WTC11 (cell line): ENCODE measurements at regions not wholly inside any gene's neighbourhood (a gene's known extent, or its start where the extent isn't known, plus 50 kb on each side); places are given as distances from the start of the nearest gene placed in this dataset.

ENCODE experiments used
- ATAC-seq: fragments of 200-7000 bp; cut with Tn5 transposase; 2 replicates; pipeline ENCODE4 v1.10.0; 2021; ENCODE audit warnings: mild to moderate bottlenecking, moderate library complexity
- CTCF ChIA-PET: fragments of 300-600 bp; sonication (Branson Sonifier 250); formaldehyde crosslinking; loops from one replicate; lab custom pipeline; 2021; ENCODE audit warnings: antibody characterized with exemption; lab: Charles Lee
- POLR2A ChIA-PET: fragments of 350-600 bp; sonication (Branson Sonifier 250); formaldehyde crosslinking; loops from one replicate; lab custom pipeline; 2021; ENCODE audit warnings: antibody characterized with exemption; lab: Charles Lee
- DNase-seq: peaks from one replicate; pipeline ENCODE4 v3.0.0; 2021; ENCODE audit warnings: low spot score
- H3K27ac Mint-ChIP-seq: 2 replicates; pipeline ENCODE4 v1.8.0; 2021; ENCODE audit warnings: mixed read lengths
- H3K27me3 Mint-ChIP-seq: 2 replicates; pipeline ENCODE4 v1.8.0; 2021; ENCODE audit warnings: low read depth, mild to moderate bottlenecking, moderate library complexity, mixed read lengths
- H3K36me3 Mint-ChIP-seq: 2 replicates; pipeline ENCODE4 v1.8.0; 2021; ENCODE audit warnings: mixed read lengths
- H3K4me1 Mint-ChIP-seq: 2 replicates; pipeline ENCODE4 v1.8.0; 2022; ENCODE audit warnings: mixed read lengths
- H3K4me3 Mint-ChIP-seq: 2 replicates; pipeline ENCODE4 v1.8.0; 2021; ENCODE audit warnings: mild to moderate bottlenecking, moderate library complexity, mixed read lengths
- H3K9me3 Mint-ChIP-seq: 2 replicates; pipeline ENCODE4 v1.8.0; 2021; ENCODE audit warnings: mixed read lengths
- AR ChIP-seq: fragments of 250-450 bp; sonication (Bioruptor Pico); IDR thresholded peaks from 2 replicates; pipeline ENCODE4 v1.9.0; 2021; ENCODE audit warnings: mild to moderate bottlenecking
- ETV6 ChIP-seq: sonication (generic); formaldehyde crosslinking; IDR thresholded peaks from 2 replicates; pipeline ENCODE4 v1.8.1; 2022; ENCODE audit warnings: mild to moderate bottlenecking, missing genetic modification reagents
- HMGXB4 ChIP-seq: sonication (generic); formaldehyde crosslinking; IDR thresholded peaks from 2 replicates; pipeline ENCODE4 v1.8.1; 2023; ENCODE audit warnings: mild to moderate bottlenecking, moderate library complexity, missing genetic modification reagents
- NFATC4 ChIP-seq: fragments of 250-450 bp; sonication (Bioruptor Pico); IDR thresholded peaks from 2 replicates; pipeline ENCODE4 v1.9.0; 2021; ENCODE audit warnings: mild to moderate bottlenecking
- NR2C2 ChIP-seq: sonication (generic); formaldehyde crosslinking; IDR thresholded peaks from 2 replicates; pipeline ENCODE4 v1.8.0; 2022; ENCODE audit warnings: mild to moderate bottlenecking, missing genetic modification reagents
- TEAD1 ChIP-seq: sonication (generic); formaldehyde crosslinking; IDR thresholded peaks from 2 replicates; pipeline ENCODE4 v1.8.0; 2022; ENCODE audit warnings: mild to moderate bottlenecking, missing genetic modification reagents
- ZNF263 ChIP-seq: sonication (generic); formaldehyde crosslinking; IDR thresholded peaks from 2 replicates; pipeline ENCODE4 v1.8.1; 2022; ENCODE audit warnings: low read depth, mild to moderate bottlenecking, moderate library complexity, missing genetic modification reagents
- ZNF416 ChIP-seq: fragments of 250-450 bp; sonication (Bioruptor Pico); IDR thresholded peaks from 2 replicates; pipeline ENCODE4 v1.9.0; 2021; ENCODE audit warnings: mild to moderate bottlenecking, inconsistent platforms
- TF ChIP-seq, protein P1 (sequence below): fragments of 250-450 bp; sonication (Bioruptor Pico); IDR thresholded peaks from 2 replicates; pipeline ENCODE4 v1.9.0; 2021; ENCODE audit warnings: mild to moderate bottlenecking
- TF ChIP-seq, protein P2 (sequence below): sonication (generic); formaldehyde crosslinking; IDR thresholded peaks from 2 replicates; pipeline ENCODE4 v1.8.1; 2022; ENCODE audit warnings: low read depth, mild to moderate bottlenecking, moderate library complexity, missing genetic modification reagents, borderline replicate concordance
- TF ChIP-seq, protein P3 (sequence below): fragments of 250-450 bp; sonication (Bioruptor Pico); IDR thresholded peaks from 2 replicates; pipeline ENCODE4 v1.9.0; 2021; ENCODE audit warnings: mild to moderate bottlenecking, borderline replicate concordance
- TF ChIP-seq, protein P4 (sequence below): sonication (generic); formaldehyde crosslinking; IDR thresholded peaks from 2 replicates; pipeline ENCODE4 v1.8.0; 2023; ENCODE audit warnings: missing genetic modification reagents, mild to moderate bottlenecking, borderline replicate concordance
- TF ChIP-seq, protein P5 (sequence below): sonication (generic); formaldehyde crosslinking; IDR thresholded peaks from 2 replicates; pipeline ENCODE4 v1.8.0; 2022; ENCODE audit warnings: mild to moderate bottlenecking, missing genetic modification reagents
- TF ChIP-seq, protein P6 (sequence below): sonication (generic); formaldehyde crosslinking; IDR thresholded peaks from 2 replicates; pipeline ENCODE4 v1.8.1; 2023; ENCODE audit warnings: mild to moderate bottlenecking, missing genetic modification reagents, borderline replicate concordance

- TF ChIP-seq, protein P1, sequence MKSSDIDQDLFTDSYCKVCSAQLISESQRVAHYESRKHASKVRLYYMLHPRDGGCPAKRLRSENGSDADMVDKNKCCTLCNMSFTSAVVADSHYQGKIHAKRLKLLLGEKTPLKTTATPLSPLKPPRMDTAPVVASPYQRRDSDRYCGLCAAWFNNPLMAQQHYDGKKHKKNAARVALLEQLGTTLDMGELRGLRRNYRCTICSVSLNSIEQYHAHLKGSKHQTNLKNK (CRISPR knock-in tag), result no peak
- TF ChIP-seq, protein P2, sequence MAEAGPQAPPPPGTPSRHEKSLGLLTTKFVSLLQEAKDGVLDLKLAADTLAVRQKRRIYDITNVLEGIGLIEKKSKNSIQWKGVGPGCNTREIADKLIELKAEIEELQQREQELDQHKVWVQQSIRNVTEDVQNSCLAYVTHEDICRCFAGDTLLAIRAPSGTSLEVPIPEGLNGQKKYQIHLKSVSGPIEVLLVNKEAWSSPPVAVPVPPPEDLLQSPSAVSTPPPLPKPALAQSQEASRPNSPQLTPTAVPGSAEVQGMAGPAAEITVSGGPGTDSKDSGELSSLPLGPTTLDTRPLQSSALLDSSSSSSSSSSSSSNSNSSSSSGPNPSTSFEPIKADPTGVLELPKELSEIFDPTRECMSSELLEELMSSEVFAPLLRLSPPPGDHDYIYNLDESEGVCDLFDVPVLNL (CRISPR knock-in tag), result no peak
Measured at GRCh38 chr2:217086718-217087117, 226.9 kb upstream of the TNP1 start (continued).

DNA sequence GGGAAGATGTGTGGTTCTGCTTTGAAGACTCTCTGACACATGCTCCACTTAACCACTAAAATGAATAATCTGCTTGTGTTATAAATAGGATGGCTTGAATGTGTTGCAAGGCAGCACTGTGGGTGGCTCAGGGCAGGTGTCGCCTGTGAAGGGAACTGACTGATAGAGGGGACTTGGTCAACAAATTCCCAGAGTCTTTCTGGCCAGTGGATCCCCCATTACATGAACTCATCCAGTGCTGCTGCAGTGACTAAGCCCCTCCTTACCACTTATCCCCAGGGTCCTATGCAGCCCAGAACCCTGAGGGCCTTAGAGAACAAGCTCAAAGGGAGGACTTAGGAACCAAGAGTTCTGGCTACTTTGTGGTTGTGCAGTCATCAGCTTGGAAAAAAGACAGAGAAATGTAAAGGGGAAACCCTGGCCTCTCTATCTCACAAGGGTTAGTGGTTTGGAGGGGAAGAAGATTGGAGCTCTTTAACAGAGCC lies 226.2 kb upstream of the TNP1 start:
- ChIA-PET CTCF (no interaction called here), POLR2A (no interaction called here)
- Mint-ChIP-seq H3K36me3 (no peaks in the 10 kb centered on the region), H3K9me3 (no peaks in the 10 kb centered on the region), H3K27me3 (no peaks in the 10 kb centered on the region), H3K4me1 (no peaks in the 10 kb centered on the region), H3K27ac (no peak overlapping the region), H3K4me3 (no peak overlapping the region)
- DNase-seq (no peak), ATAC-seq (no peak)
- TF ChIP-seq, protein P3, sequence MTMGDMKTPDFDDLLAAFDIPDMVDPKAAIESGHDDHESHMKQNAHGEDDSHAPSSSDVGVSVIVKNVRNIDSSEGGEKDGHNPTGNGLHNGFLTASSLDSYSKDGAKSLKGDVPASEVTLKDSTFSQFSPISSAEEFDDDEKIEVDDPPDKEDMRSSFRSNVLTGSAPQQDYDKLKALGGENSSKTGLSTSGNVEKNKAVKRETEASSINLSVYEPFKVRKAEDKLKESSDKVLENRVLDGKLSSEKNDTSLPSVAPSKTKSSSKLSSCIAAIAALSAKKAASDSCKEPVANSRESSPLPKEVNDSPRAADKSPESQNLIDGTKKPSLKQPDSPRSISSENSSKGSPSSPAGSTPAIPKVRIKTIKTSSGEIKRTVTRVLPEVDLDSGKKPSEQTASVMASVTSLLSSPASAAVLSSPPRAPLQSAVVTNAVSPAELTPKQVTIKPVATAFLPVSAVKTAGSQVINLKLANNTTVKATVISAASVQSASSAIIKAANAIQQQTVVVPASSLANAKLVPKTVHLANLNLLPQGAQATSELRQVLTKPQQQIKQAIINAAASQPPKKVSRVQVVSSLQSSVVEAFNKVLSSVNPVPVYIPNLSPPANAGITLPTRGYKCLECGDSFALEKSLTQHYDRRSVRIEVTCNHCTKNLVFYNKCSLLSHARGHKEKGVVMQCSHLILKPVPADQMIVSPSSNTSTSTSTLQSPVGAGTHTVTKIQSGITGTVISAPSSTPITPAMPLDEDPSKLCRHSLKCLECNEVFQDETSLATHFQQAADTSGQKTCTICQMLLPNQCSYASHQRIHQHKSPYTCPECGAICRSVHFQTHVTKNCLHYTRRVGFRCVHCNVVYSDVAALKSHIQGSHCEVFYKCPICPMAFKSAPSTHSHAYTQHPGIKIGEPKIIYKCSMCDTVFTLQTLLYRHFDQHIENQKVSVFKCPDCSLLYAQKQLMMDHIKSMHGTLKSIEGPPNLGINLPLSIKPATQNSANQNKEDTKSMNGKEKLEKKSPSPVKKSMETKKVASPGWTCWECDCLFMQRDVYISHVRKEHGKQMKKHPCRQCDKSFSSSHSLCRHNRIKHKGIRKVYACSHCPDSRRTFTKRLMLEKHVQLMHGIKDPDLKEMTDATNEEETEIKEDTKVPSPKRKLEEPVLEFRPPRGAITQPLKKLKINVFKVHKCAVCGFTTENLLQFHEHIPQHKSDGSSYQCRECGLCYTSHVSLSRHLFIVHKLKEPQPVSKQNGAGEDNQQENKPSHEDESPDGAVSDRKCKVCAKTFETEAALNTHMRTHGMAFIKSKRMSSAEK (CRISPR knock-in tag), result no peak
- TF ChIP-seq ETV6 (CRISPR knock-in tag) (no peak), HMGXB4 (CRISPR knock-in tag) (no peak), AR (CRISPR knock-in tag) (no peak), NFATC4 (CRISPR knock-in tag) (no peak), TEAD1 (no peak), NR2C2 (CRISPR knock-in tag) (no peak), ZNF416 (no peak), ZNF263 (no peak)
- TF ChIP-seq, protein P4, sequence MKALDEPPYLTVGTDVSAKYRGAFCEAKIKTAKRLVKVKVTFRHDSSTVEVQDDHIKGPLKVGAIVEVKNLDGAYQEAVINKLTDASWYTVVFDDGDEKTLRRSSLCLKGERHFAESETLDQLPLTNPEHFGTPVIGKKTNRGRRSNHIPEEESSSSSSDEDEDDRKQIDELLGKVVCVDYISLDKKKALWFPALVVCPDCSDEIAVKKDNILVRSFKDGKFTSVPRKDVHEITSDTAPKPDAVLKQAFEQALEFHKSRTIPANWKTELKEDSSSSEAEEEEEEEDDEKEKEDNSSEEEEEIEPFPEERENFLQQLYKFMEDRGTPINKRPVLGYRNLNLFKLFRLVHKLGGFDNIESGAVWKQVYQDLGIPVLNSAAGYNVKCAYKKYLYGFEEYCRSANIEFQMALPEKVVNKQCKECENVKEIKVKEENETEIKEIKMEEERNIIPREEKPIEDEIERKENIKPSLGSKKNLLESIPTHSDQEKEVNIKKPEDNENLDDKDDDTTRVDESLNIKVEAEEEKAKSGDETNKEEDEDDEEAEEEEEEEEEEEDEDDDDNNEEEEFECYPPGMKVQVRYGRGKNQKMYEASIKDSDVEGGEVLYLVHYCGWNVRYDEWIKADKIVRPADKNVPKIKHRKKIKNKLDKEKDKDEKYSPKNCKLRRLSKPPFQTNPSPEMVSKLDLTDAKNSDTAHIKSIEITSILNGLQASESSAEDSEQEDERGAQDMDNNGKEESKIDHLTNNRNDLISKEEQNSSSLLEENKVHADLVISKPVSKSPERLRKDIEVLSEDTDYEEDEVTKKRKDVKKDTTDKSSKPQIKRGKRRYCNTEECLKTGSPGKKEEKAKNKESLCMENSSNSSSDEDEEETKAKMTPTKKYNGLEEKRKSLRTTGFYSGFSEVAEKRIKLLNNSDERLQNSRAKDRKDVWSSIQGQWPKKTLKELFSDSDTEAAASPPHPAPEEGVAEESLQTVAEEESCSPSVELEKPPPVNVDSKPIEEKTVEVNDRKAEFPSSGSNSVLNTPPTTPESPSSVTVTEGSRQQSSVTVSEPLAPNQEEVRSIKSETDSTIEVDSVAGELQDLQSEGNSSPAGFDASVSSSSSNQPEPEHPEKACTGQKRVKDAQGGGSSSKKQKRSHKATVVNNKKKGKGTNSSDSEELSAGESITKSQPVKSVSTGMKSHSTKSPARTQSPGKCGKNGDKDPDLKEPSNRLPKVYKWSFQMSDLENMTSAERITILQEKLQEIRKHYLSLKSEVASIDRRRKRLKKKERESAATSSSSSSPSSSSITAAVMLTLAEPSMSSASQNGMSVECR, result no peak
- TF ChIP-seq, protein P5, sequence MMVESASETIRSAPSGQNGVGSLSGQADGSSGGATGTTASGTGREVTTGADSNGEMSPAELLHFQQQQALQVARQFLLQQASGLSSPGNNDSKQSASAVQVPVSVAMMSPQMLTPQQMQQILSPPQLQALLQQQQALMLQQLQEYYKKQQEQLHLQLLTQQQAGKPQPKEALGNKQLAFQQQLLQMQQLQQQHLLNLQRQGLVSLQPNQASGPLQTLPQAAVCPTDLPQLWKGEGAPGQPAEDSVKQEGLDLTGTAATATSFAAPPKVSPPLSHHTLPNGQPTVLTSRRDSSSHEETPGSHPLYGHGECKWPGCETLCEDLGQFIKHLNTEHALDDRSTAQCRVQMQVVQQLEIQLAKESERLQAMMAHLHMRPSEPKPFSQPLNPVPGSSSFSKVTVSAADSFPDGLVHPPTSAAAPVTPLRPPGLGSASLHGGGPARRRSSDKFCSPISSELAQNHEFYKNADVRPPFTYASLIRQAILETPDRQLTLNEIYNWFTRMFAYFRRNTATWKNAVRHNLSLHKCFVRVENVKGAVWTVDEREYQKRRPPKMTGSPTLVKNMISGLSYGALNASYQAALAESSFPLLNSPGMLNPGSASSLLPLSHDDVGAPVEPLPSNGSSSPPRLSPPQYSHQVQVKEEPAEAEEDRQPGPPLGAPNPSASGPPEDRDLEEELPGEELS (CRISPR knock-in tag), result no peak
- TF ChIP-seq, protein P6, sequence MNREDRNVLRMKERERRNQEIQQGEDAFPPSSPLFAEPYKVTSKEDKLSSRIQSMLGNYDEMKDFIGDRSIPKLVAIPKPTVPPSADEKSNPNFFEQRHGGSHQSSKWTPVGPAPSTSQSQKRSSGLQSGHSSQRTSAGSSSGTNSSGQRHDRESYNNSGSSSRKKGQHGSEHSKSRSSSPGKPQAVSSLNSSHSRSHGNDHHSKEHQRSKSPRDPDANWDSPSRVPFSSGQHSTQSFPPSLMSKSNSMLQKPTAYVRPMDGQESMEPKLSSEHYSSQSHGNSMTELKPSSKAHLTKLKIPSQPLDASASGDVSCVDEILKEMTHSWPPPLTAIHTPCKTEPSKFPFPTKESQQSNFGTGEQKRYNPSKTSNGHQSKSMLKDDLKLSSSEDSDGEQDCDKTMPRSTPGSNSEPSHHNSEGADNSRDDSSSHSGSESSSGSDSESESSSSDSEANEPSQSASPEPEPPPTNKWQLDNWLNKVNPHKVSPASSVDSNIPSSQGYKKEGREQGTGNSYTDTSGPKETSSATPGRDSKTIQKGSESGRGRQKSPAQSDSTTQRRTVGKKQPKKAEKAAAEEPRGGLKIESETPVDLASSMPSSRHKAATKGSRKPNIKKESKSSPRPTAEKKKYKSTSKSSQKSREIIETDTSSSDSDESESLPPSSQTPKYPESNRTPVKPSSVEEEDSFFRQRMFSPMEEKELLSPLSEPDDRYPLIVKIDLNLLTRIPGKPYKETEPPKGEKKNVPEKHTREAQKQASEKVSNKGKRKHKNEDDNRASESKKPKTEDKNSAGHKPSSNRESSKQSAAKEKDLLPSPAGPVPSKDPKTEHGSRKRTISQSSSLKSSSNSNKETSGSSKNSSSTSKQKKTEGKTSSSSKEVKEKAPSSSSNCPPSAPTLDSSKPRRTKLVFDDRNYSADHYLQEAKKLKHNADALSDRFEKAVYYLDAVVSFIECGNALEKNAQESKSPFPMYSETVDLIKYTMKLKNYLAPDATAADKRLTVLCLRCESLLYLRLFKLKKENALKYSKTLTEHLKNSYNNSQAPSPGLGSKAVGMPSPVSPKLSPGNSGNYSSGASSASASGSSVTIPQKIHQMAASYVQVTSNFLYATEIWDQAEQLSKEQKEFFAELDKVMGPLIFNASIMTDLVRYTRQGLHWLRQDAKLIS (CRISPR knock-in tag), result no peak
